Brain microvascular endothelial cell (primary cell): ENCODE measurements at regions not wholly inside any gene's neighbourhood (a gene's known extent, or its start where the extent isn't known, plus 50 kb on each side); places are given as distances from the start of the nearest gene placed in this dataset.

Source experiments
- DNase-seq: peaks from one replicate; pipeline ENCODE4 v3.0.0-alpha.2; 2020
- H3K27ac ChIP-seq: fragments of 250-450 bp; sonication (Bioruptor Pico); 2 replicates; pipeline ENCODE4 v1.5.1; 2020; ENCODE audit warnings: mild to moderate bottlenecking, moderate library complexity
- H3K27me3 ChIP-seq: fragments of 250-450 bp; sonication (Bioruptor Pico); replicated peaks from 2 replicates; pipeline ENCODE4 v1.5.1; 2020; ENCODE audit warnings: mild to moderate bottlenecking
- H3K36me3 ChIP-seq: fragments of 250-450 bp; sonication (Bioruptor Pico); replicated peaks from 2 replicates; pipeline ENCODE4 v1.5.1; 2020; ENCODE audit warnings: mild to moderate bottlenecking
- H3K4me3 ChIP-seq: 2 replicates; pipeline ENCODE4 v1.5.1; 2011; ENCODE audit warnings: low read depth, mild to moderate bottlenecking, control low read depth, low read length, moderate library complexity
- in situ Hi-C: cut with HindIII; loops from 2 replicates; pipeline ENCODE4 v1.10.0; 2017; ENCODE audit warnings: low sequenced_read_pairs, low pct_ligation_motif_present
- TF ChIP-seq, protein P1 (sequence below): IDR thresholded peaks from 2 replicates; pipeline ENCODE4 v1.5.1; 2011; ENCODE audit warnings: low read depth, mild to moderate bottlenecking, moderate library complexity, low read length, control low read depth, inconsistent platforms; ENCODE audit errors: missing control alignments

GRCh38 chr9:105959531-105959930, 265.2 kb downstream of the TMEM38B start:
- no peak for DNase-seq
- TF ChIP-seq, protein P1, sequence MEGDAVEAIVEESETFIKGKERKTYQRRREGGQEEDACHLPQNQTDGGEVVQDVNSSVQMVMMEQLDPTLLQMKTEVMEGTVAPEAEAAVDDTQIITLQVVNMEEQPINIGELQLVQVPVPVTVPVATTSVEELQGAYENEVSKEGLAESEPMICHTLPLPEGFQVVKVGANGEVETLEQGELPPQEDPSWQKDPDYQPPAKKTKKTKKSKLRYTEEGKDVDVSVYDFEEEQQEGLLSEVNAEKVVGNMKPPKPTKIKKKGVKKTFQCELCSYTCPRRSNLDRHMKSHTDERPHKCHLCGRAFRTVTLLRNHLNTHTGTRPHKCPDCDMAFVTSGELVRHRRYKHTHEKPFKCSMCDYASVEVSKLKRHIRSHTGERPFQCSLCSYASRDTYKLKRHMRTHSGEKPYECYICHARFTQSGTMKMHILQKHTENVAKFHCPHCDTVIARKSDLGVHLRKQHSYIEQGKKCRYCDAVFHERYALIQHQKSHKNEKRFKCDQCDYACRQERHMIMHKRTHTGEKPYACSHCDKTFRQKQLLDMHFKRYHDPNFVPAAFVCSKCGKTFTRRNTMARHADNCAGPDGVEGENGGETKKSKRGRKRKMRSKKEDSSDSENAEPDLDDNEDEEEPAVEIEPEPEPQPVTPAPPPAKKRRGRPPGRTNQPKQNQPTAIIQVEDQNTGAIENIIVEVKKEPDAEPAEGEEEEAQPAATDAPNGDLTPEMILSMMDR: no peak
- Histone ChIP-seq H3K27me3 (no peaks in the 10 kb centered on the region), H3K27ac (no peak overlapping the region), H3K4me3 (no peak overlapping the region), H3K36me3 (no peaks in the 10 kb centered on the region)
- in situ Hi-C loops: no loop called here

GRCh38 chr9:105963343-105964099, 269.2 kb downstream of the TMEM38B start:
- no peak for DNase-seq
- Histone ChIP-seq H3K27me3 (no peaks in the 10 kb centered on the region), H3K4me3 (no peak overlapping the region), H3K27ac (no peak overlapping the region), H3K36me3 (no peaks in the 10 kb centered on the region)
- TF ChIP-seq, protein P1: no peak
- in situ Hi-C loops: no loop called here

DNA sequence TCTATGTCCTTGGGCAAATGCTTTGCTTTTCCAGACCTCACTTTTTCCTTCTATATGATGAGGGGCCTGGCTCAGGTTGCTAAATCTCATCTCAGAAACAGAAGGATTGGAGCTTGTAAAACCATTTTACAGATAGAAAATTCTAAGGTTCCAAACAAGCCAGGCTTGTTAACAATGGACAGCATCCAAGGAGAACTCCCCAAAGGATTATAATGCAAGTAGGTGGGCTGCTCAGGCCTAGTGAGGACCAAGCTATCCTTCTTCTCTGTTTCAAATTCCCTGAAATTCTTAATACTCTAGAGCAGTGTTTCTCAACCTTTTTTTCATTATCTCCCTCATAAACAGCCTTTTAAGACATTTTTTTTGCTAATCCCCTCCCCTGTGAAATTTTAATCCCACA, 269.8 kb downstream of the TMEM38B start:
- no peaks in the 10 kb centered on the region for H3K36me3 ChIP-seq
- H3K4me3 ChIP-seq: no peak overlapping the region
- no peak for DNase-seq
- H3K27ac ChIP-seq: no peak overlapping the region
- H3K27me3 ChIP-seq: no peaks in the 10 kb centered on the region
- in situ Hi-C loops: no loop called here
- TF ChIP-seq, protein P1: no peak

DNA sequence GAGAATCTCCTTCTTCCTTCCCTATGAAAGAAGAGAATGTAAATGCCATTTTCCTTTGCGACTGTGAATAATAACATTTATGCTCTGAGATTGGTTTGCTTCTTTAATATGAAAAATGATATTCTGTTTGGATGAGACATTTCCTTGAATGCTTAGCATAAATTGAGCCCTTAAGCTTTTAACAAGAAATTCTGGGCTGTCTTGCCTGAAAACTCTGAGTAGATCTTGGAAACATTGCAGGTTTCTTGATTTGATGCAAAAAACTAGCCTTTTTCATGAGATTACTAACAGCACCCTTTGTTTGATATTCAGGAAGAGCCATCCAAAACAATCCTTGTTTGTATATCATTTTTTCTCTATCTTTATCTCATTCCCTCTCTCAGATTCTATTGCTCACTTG, 272.5 kb downstream of the TMEM38B start:
- Histone ChIP-seq H3K27me3 (no peaks in the 10 kb centered on the region), H3K27ac (no peak overlapping the region), H3K36me3 (no peaks in the 10 kb centered on the region), H3K4me3 (no peak overlapping the region)
- no peak for DNase-seq
- TF ChIP-seq, protein P1: no peak
- in situ Hi-C loops: no loop called here

DNA sequence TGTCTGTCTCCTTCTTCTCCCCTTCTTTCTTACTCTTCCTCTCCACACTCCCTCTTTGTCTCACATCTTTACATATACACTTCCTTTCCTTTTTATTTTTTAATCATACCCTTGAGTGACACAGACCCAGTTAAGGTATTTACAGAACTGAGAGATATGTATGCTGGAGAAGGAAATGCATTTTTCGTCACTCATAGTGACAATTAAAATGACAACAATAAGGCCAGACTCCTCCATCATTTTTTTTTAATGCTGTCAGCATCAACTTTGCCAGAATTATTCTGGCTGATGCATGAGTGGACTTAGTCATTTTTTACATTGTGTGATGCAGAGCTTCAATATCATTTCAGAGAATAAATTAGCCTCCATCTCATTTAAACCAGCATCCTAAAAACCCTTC, 272.9 kb downstream of the TMEM38B start:
- in situ Hi-C loops: no loop called here
- no peaks in the 10 kb centered on the region for H3K27me3 ChIP-seq
- TF ChIP-seq, protein P1: no peak
- DNase-seq: no peak
- H3K27ac ChIP-seq: no peak overlapping the region
- H3K36me3 ChIP-seq: no peaks in the 10 kb centered on the region
- H3K4me3 ChIP-seq: no peak overlapping the region

DNA sequence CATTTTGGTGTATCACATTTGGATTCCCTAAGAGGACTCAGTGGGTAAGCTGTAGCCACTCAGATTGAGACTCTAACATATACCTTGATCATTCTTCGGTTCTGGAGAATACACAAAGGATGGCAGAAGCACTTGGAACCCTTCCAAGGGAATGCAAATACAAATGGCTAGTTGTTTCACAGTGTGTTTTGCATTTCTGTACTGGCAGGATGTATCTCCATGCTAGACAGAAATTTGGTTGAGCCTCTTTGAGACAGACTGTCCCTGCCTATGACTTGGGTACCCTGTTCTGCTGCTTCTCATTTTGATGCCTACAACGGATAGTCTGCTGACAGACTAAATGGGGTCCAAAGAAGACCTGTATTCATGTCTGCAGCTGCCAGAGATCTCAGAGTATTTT, 273.5 kb downstream of the TMEM38B start:
- Histone ChIP-seq H3K36me3 (no peaks in the 10 kb centered on the region), H3K4me3 (no peak overlapping the region), H3K27me3 (no peaks in the 10 kb centered on the region), H3K27ac (no peak overlapping the region)
- in situ Hi-C loops: no loop called here
- TF ChIP-seq, protein P1: no peak
- DNase-seq: no peak
